IMR-90 (cell line): ENCODE measurements at regions not wholly inside any gene's neighbourhood (a gene's known extent, or its start where the extent isn't known, plus 50 kb on each side); places are given as distances from the start of the nearest gene placed in this dataset.

Experiments used
- ATAC-seq: fragments of 200-7000 bp; cut with Tn5 transposase; 2 replicates; pipeline ENCODE4 v1.9.1; 2020; ENCODE audit warnings: low read depth, mild to moderate bottlenecking, moderate library complexity
- BruUV-seq: library from RNA; stranded (reverse); fragments of 400-500 nt; replicated peaks from 2 replicates; lab custom pipeline; 2021; lab: Mats Ljungman, UMichigan
- CTCF ChIA-PET: fragments of 300-600 bp; formaldehyde crosslinking; extraction: SDS; loops from one replicate; lab custom pipeline; 2021; ENCODE audit warnings: antibody characterized with exemption; lab: Yijun Ruan, JAX
- POLR2A ChIA-PET: fragments of 300-600 bp; sonication (Branson Sonifier 250); formaldehyde crosslinking; loops from one replicate; lab custom pipeline; 2022; ENCODE audit warnings: antibody characterized with exemption; ENCODE audit not compliant: unreplicated experiment; lab: Charles Lee
- DNase-seq: peaks from one replicate; pipeline ENCODE4 v3.0.0; 2013
- H2AFZ ChIP-seq: replicated peaks from 2 replicates; pipeline ENCODE3; 2013; ENCODE audit warnings: low read length, mild to moderate bottlenecking; ENCODE audit not compliant: poor library complexity
- H2AK5ac ChIP-seq: 2 replicates; pipeline ENCODE4 v1.6.1; 2013; ENCODE audit warnings: low read depth, low read length, inconsistent platforms
- H2AK9ac ChIP-seq: replicated peaks from 2 replicates; pipeline ENCODE3; 2013; ENCODE audit warnings: mild to moderate bottlenecking, low read depth, low read length, moderate library complexity; ENCODE audit not compliant: poor library complexity
- H2BK120ac ChIP-seq: 2 replicates; pipeline ENCODE4 v1.6.1; 2013; ENCODE audit warnings: low read depth, low read length, inconsistent platforms
- H2BK15ac ChIP-seq: 3 replicates; pipeline ENCODE4 v1.6.1; 2013; ENCODE audit warnings: low read depth, low read length, inconsistent platforms
- H2BK20ac ChIP-seq: 2 replicates; pipeline ENCODE4 v1.6.1; 2013; ENCODE audit warnings: low read depth, mild to moderate bottlenecking, inconsistent platforms, low read length, moderate library complexity
- H2BK5ac ChIP-seq: 2 replicates; pipeline ENCODE4 v1.6.1; 2013; ENCODE audit warnings: mild to moderate bottlenecking, low read depth, low read length, inconsistent platforms; ENCODE audit not compliant: poor library complexity, severe bottlenecking
- H3K14ac ChIP-seq: replicated peaks from 2 replicates; pipeline ENCODE4 v1.6.1; 2013; ENCODE audit warnings: low read depth, low read length, inconsistent platforms
- H3K18ac ChIP-seq: 2 replicates; pipeline ENCODE4 v1.6.1; 2013; ENCODE audit warnings: low read depth, low read length, control low read depth
- H3K23ac ChIP-seq: 2 replicates; pipeline ENCODE4 v1.6.1; 2013; ENCODE audit warnings: low read depth, low read length, inconsistent platforms
- H3K27ac ChIP-seq: 2 replicates; pipeline ENCODE4 v1.5.1; 2013; ENCODE audit warnings: mild to moderate bottlenecking, control low read depth, low read length; ENCODE audit not compliant: insufficient read depth
- H3K27me3 ChIP-seq: 2 replicates; pipeline ENCODE4 v1.6.1; 2013; ENCODE audit warnings: low read length; ENCODE audit not compliant: control insufficient read depth, insufficient read depth
- H3K36me3 ChIP-seq: 2 replicates; pipeline ENCODE4 v1.6.1; 2013; ENCODE audit warnings: low read length, mixed read lengths; ENCODE audit not compliant: control insufficient read depth, insufficient read depth
- H3K4ac ChIP-seq: 2 replicates; pipeline ENCODE4 v1.6.1; 2013; ENCODE audit warnings: low read depth, low read length, inconsistent platforms
- H3K4me1 ChIP-seq: 2 replicates; pipeline ENCODE4 v1.6.1; 2013; ENCODE audit warnings: low read length, mixed read lengths; ENCODE audit not compliant: control insufficient read depth, insufficient read depth
- H3K4me2 ChIP-seq: 2 replicates; pipeline ENCODE4 v1.6.1; 2013; ENCODE audit warnings: low read depth, mild to moderate bottlenecking, control low read depth, low read length, moderate library complexity
- H3K4me3 ChIP-seq: 2 replicates; pipeline ENCODE4 v1.5.1; 2013; ENCODE audit warnings: low read depth, mild to moderate bottlenecking, control low read depth, low read length, moderate library complexity; ENCODE audit not compliant: insufficient read depth
- H3K56ac ChIP-seq: 2 replicates; pipeline ENCODE4 v1.6.1; 2013; ENCODE audit warnings: low read length, inconsistent platforms; ENCODE audit not compliant: insufficient read depth; ENCODE audit errors: extremely low read depth
- H3K79me1 ChIP-seq, 2 experiments: 2 replicates each; pipeline ENCODE4 v1.6.1; 2013; ENCODE audit warnings: low read length in 2 of 2, inconsistent platforms in 1 of 2, low read depth in 1 of 2
- H3K9ac ChIP-seq: 2 replicates; pipeline ENCODE4 v1.6.1; 2013; ENCODE audit warnings: low read depth, low read length, control low read depth
- H3K9me1 ChIP-seq: 2 replicates; pipeline ENCODE4 v1.6.1; 2013; ENCODE audit warnings: low read length, inconsistent platforms; ENCODE audit not compliant: insufficient read depth
- H3K9me3 ChIP-seq: 2 replicates; pipeline ENCODE4 v1.6.1; 2013; ENCODE audit warnings: low read length; ENCODE audit not compliant: control insufficient read depth, insufficient read depth
- H4K20me1 ChIP-seq: 2 replicates; pipeline ENCODE4 v1.6.1; 2013; ENCODE audit warnings: low read length, inconsistent platforms; ENCODE audit not compliant: insufficient read depth
- H4K5ac ChIP-seq: 2 replicates; pipeline ENCODE4 v1.6.1; 2013; ENCODE audit warnings: mild to moderate bottlenecking, low read depth, low read length, control low read depth
- H4K8ac ChIP-seq, 2 experiments: 2 replicates each; pipeline ENCODE4 v1.6.1; 2013; ENCODE audit warnings: low read depth in 2 of 2, low read length in 2 of 2, control low read depth in 1 of 2, inconsistent platforms in 1 of 2
- H4K91ac ChIP-seq: 2 replicates; pipeline ENCODE4 v1.6.1; 2013; ENCODE audit warnings: low read depth, low read length, inconsistent platforms; ENCODE audit not compliant: insufficient read depth
- BHLHE40 ChIP-seq: fragments of 150-350 bp; IDR thresholded peaks from 2 replicates; pipeline ENCODE4 v1.6.1; 2016; ENCODE audit warnings: mild to moderate bottlenecking, low read depth, low read length
- NFE2L2 ChIP-seq: fragments of 150-350 bp; IDR thresholded peaks from 2 replicates; pipeline ENCODE4 v1.6.1; 2016; ENCODE audit warnings: low read depth, mild to moderate bottlenecking, low read length
- POLR2A ChIP-seq: IDR thresholded peaks from 2 replicates; pipeline ENCODE4 v1.6.1; 2012; ENCODE audit warnings: mild to moderate bottlenecking, low read depth, low read length
- RCOR1 ChIP-seq: IDR thresholded peaks from 2 replicates; pipeline ENCODE4 v1.6.1; 2012; ENCODE audit warnings: mild to moderate bottlenecking, low read length, improper control_type of control experiment; ENCODE audit not compliant: insufficient replicate concordance
- SMC3 ChIP-seq: fragments of 150-350 bp; IDR thresholded peaks from 2 replicates; pipeline ENCODE4 v1.6.1; 2016; ENCODE audit warnings: low read depth, mild to moderate bottlenecking, antibody characterized with exemption, low read length, moderate library complexity
- WGBS, 2 experiments: methylation state at CpG; one replicate each; pipeline versions ENCODE4 v1.1.5 to v1.1.7; 2013; ENCODE audit warnings: missing lambda C conversion rate in 2 of 2; ENCODE audit not compliant: insufficient read length in 1 of 2; ENCODE audit errors: extremely low coverage in 2 of 2; 5-methylcytosine and 5-hydroxymethylcytosine counted together
- dilution Hi-C: fragments of 300-500 bp; cut with HindIII; formaldehyde crosslinking; loops from one replicate; pipeline ENCODE4 v1.14.3; 2018; ENCODE audit warnings: low sequenced_read_pairs; ENCODE audit not compliant: unreplicated experiment
- in situ Hi-C: fragments of 300-500 bp; cut with MboI; formaldehyde crosslinking; loops from 3 replicates; pipeline ENCODE4 v1.14.3; 2019; ENCODE audit warnings: low sequenced_read_pairs, inconsistent platforms, mixed read lengths
- intact Hi-C: fragments of 100-400 bp; cut with micrococcal nuclease; formaldehyde crosslinking; loops from 2 replicates; pipeline ENCODE4 v1.10.0; 2022

- no peak overlapping the region for H2AK5ac ChIP-seq
- H3K4me3 ChIP-seq: no peak overlapping the region
- H3K4me2 ChIP-seq: no peak overlapping the region
- no peak for DNase-seq
- H4K20me1 ChIP-seq: peaks cover 76% of the 10 kb centered on the region
- no peak overlapping the region for H3K4ac ChIP-seq
- no peak overlapping the region for H2AK9ac ChIP-seq
- H3K9me1 ChIP-seq: peaks cover 8% of the 10 kb centered on the region; the same call in 1 of the 2 replicates
- CTCF ChIA-PET: no interaction called here
- intact Hi-C loops (no loop called here), dilution Hi-C loops (no loop called here), in situ Hi-C loops (no loop called here)
- H2BK20ac ChIP-seq: no peak overlapping the region
- WGBS, 2 experiments: 40% methylated on average over 1 of the region's 7 CpGs; no CpG with 5 or more reads in 1 of the 2 experiments
- peaks cover 12% of the 10 kb centered on the region for H3K36me3 ChIP-seq
- H3K27me3 ChIP-seq: no peaks in the 10 kb centered on the region
- H3K9ac ChIP-seq: no peak overlapping the region
- H4K5ac ChIP-seq: no peak overlapping the region
- no peak overlapping the region for H2BK5ac ChIP-seq
- H4K8ac ChIP-seq: no peak overlapping the region
- H3K4me1 ChIP-seq: peaks cover 4% of the 10 kb centered on the region
- no peak overlapping the region for H4K91ac ChIP-seq
- no peak overlapping the region for H3K56ac ChIP-seq
- ATAC-seq: no peak
- no peak overlapping the region for H3K23ac ChIP-seq
- TF ChIP-seq NFE2L2: no peak
- TF ChIP-seq POLR2A: no peak
- TF ChIP-seq SMC3: no peak
- TF ChIP-seq BHLHE40: no peak
- TF ChIP-seq RCOR1: no peak
- no peaks in the 10 kb centered on the region for H3K9me3 ChIP-seq
- no peak overlapping the region for H2BK15ac ChIP-seq
- H2AFZ ChIP-seq: no peak overlapping the region
- H3K18ac ChIP-seq: no peak overlapping the region
- no peak overlapping the region for H3K27ac ChIP-seq
- H3K14ac ChIP-seq: no peak overlapping the region
- POLR2A ChIA-PET: no interaction called here
- no TSS peak for BruUV-seq
- peaks cover 44 to 73% of the 10 kb centered on the region in 2 experiments for H3K79me1 ChIP-seq
- H2BK120ac ChIP-seq: no peak overlapping the region
Observed at GRCh38 chr7:131095346-131095745, 232.3 kb upstream of the MKLN1 start.
